ENCODE measurements at regions not wholly inside any gene's neighbourhood (a gene's known extent, or its start where the extent isn't known, plus 50 kb on each side); places are given as distances from the start of the nearest gene placed in this dataset.

- TF ChIP-seq CTCF (IDR thresholded peaks at IDR 0.05; ENCODE audit: borderline replicate concordance, extremely low read depth, insufficient read depth), result no peak
Measured at GRCh38 chr14:82379291-82379690, 845.6 kb upstream of the SEL1L start.

GRCh38 chr14:82385048-82385447 is 851.4 kb upstream of the SEL1L start:
- Histone ChIP-seq H3K27ac (ENCODE audit: low read depth in 2 of 2, low read length in 2 of 2) (no peak overlapping the region), H3K9ac (ENCODE audit: low read length in 3 of 3) (no peak overlapping the region), H3K9me3 (ENCODE audit: control insufficient read depth in 2 of 3, insufficient read depth in 1 of 3, low read length in 3 of 3) (no peaks in the 10 kb centered on the region), H3K27me3 (ENCODE audit: control insufficient read depth, insufficient read depth, low read length) (no peaks in the 10 kb centered on the region), H3K36me3 (ENCODE audit: control insufficient read depth in 2 of 3, insufficient read depth in 3 of 3, low read length in 3 of 3) (no peaks in the 10 kb centered on the region), H3K4me3 (ENCODE audit: low read length in 3 of 3) (no peak overlapping the region), H3K4me1 (ENCODE audit: control insufficient read depth in 2 of 3, insufficient read depth in 2 of 3, low read depth in 1 of 3, low read length in 3 of 3) (no peaks in the 10 kb centered on the region)
- no peak for TF ChIP-seq CTCF (IDR thresholded peaks at IDR 0.05; ENCODE audit: borderline replicate concordance, extremely low read depth, insufficient read depth)
- intact Hi-C loops (cut with DNase I), result no loop called here
- FAIRE-seq (no peak), DNase-seq (no peak)

More at GRCh38 chr14:82379291-82379690, 845.6 kb upstream of the SEL1L start:
- no peak overlapping the region for H3K27ac ChIP-seq (ENCODE audit: low read depth in 2 of 2, low read length in 2 of 2)
- H3K36me3 ChIP-seq (ENCODE audit: control insufficient read depth in 2 of 3, insufficient read depth in 3 of 3, low read length in 3 of 3), result no peaks in the 10 kb centered on the region
- no peak for FAIRE-seq
- H3K9ac ChIP-seq (ENCODE audit: low read length in 3 of 3), result no peak overlapping the region
- no peaks in the 10 kb centered on the region for H3K4me1 ChIP-seq (ENCODE audit: control insufficient read depth in 2 of 3, insufficient read depth in 2 of 3, low read depth in 1 of 3, low read length in 3 of 3)
- DNase-seq, result no peak
- H3K4me3 ChIP-seq (ENCODE audit: low read length in 3 of 3), result no peak overlapping the region
- intact Hi-C loops (cut with DNase I), result no loop called here
- H3K9me3 ChIP-seq (ENCODE audit: control insufficient read depth in 2 of 3, insufficient read depth in 1 of 3, low read length in 3 of 3), result no peaks in the 10 kb centered on the region
- H3K27me3 ChIP-seq (ENCODE audit: control insufficient read depth, insufficient read depth, low read length), result no peaks in the 10 kb centered on the region

GRCh38 chr14:82387699-82388098 is 854.0 kb upstream of the SEL1L start:
- Histone ChIP-seq H3K4me1 (ENCODE audit: control insufficient read depth in 2 of 3, insufficient read depth in 2 of 3, low read depth in 1 of 3, low read length in 3 of 3) (no peaks in the 10 kb centered on the region), H3K9ac (ENCODE audit: low read length in 3 of 3) (no peak overlapping the region), H3K4me3 (ENCODE audit: low read length in 3 of 3) (no peak overlapping the region), H3K27me3 (ENCODE audit: control insufficient read depth, insufficient read depth, low read length) (no peaks in the 10 kb centered on the region), H3K36me3 (ENCODE audit: control insufficient read depth in 2 of 3, insufficient read depth in 3 of 3, low read length in 3 of 3) (no peaks in the 10 kb centered on the region), H3K9me3 (ENCODE audit: control insufficient read depth in 2 of 3, insufficient read depth in 1 of 3, low read length in 3 of 3) (no peaks in the 10 kb centered on the region), H3K27ac (ENCODE audit: low read depth in 2 of 2, low read length in 2 of 2) (no peak overlapping the region)
- FAIRE-seq (no peak), DNase-seq (no peak)
- intact Hi-C loops (cut with DNase I), result no loop called here
- TF ChIP-seq CTCF (IDR thresholded peaks at IDR 0.05; ENCODE audit: borderline replicate concordance, extremely low read depth, insufficient read depth), result no peak

- no peak overlapping the region for H3K4me3 ChIP-seq (ENCODE audit: low read length in 3 of 3)
- no peak overlapping the region for H3K9ac ChIP-seq (ENCODE audit: low read length in 3 of 3)
- H3K27ac ChIP-seq (ENCODE audit: low read depth in 2 of 2, low read length in 2 of 2), result no peak overlapping the region
- FAIRE-seq (no peak), DNase-seq (no peak)
- no peaks in the 10 kb centered on the region for H3K27me3 ChIP-seq (ENCODE audit: control insufficient read depth, insufficient read depth, low read length)
- no peaks in the 10 kb centered on the region for H3K9me3 ChIP-seq (ENCODE audit: control insufficient read depth in 2 of 3, insufficient read depth in 1 of 3, low read length in 3 of 3)
- no peaks in the 10 kb centered on the region for H3K36me3 ChIP-seq (ENCODE audit: control insufficient read depth in 2 of 3, insufficient read depth in 3 of 3, low read length in 3 of 3)
- no peaks in the 10 kb centered on the region for H3K4me1 ChIP-seq (ENCODE audit: control insufficient read depth in 2 of 3, insufficient read depth in 2 of 3, low read depth in 1 of 3, low read length in 3 of 3)
- intact Hi-C loops (cut with DNase I), result no loop called here
- TF ChIP-seq CTCF (IDR thresholded peaks at IDR 0.05; ENCODE audit: borderline replicate concordance, extremely low read depth, insufficient read depth), result no peak
Measured at GRCh38 chr14:82388488-82388887, 854.8 kb upstream of the SEL1L start.

Measured in kidney (tissue), 13 donors.